Natural killer cell treated with Interleukin-12 subunit alpha and Interleukin-12 subunit beta and Interleukin-15 and Interleukin-18, amount 100 ng/mL, for 72 hours (primary cell): ENCODE measurements at regions not wholly inside any gene's neighbourhood (a gene's known extent, or its start where the extent isn't known, plus 50 kb on each side); places are given as distances from the start of the nearest gene placed in this dataset.

Experiments used
- ATAC-seq, 2 donors: fragments of 150-1000 bp; cut with Tn5 transposase in 1 of 2; sonication (Bioruptor Pico), chemical (Tn5 transposase) in 1 of 2; 2 replicates each; pipeline ENCODE4 v1.10.0; 2021
- DNase-seq: peaks from one replicate; pipeline ENCODE4 v3.0.0; 2022; ENCODE audit warnings: low spot score
- H3K27ac Mint-ChIP-seq, 2 donors: 1 replicate in 1 of 2; 2 replicates in 1 of 2; pipeline ENCODE4 v1.8.0; 2022; ENCODE audit warnings: mixed read lengths in 2 of 2, mild to moderate bottlenecking in 1 of 2, moderate library complexity in 1 of 2
- H3K27me3 Mint-ChIP-seq, 2 donors: 1 replicate in 1 of 2; 2 replicates in 1 of 2; pipeline ENCODE4 v1.8.0; 2022; ENCODE audit warnings: mixed read lengths in 2 of 2
- H3K36me3 Mint-ChIP-seq: one replicate; pipeline ENCODE4 v1.8.0; 2022; ENCODE audit warnings: mixed read lengths
- H3K4me1 Mint-ChIP-seq, 2 donors: 1 replicate in 1 of 2; 2 replicates in 1 of 2; pipeline ENCODE4 v1.8.0; 2022; ENCODE audit warnings: low read depth in 2 of 2, mixed read lengths in 2 of 2, mild to moderate bottlenecking in 1 of 2
- H3K4me3 Mint-ChIP-seq: one replicate; pipeline ENCODE4 v1.8.0; 2022; ENCODE audit warnings: mixed read lengths
- H3K9me3 Mint-ChIP-seq: 2 replicates; pipeline ENCODE4 v1.8.0; 2022; ENCODE audit warnings: mixed read lengths

- no peak for DNase-seq
- H3K27ac Mint-ChIP-seq, result no peak overlapping the region
- H3K27me3 Mint-ChIP-seq, result no peaks in the 10 kb centered on the region
- H3K4me1 Mint-ChIP-seq, result no peaks in the 10 kb centered on the region
- no peak for ATAC-seq
- peaks cover 7% of the 10 kb centered on the region for H3K9me3 Mint-ChIP-seq
- H3K4me3 Mint-ChIP-seq, result no peak overlapping the region
- no peaks in the 10 kb centered on the region for H3K36me3 Mint-ChIP-seq
Observed at GRCh38 chr12:88665071-88665470, 84.8 kb upstream of the KITLG start.

DNA sequence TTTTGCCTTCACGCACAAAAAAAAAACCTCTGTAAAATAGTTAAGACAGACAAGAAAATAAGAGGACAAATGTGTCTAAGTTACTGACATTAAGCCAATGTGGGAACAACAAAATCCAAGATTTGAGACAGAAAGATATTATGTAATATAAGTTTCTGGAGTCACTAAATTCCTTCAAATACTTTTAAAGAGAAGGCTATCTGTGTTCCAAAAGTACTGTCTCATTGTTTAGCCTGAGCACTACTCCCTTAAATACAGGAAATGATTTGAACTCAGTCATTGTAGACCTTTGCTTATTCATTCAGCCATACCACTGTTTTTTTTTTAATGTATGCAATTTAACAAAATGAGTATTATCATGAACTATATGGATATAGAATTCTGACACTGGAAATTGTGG is 82.7 kb upstream of the KITLG start:
- DNase-seq (no peak), ATAC-seq (no peak)
- Mint-ChIP-seq H3K4me1 (no peaks in the 10 kb centered on the region), H3K9me3 (peaks cover 5% of the 10 kb centered on the region), H3K36me3 (no peaks in the 10 kb centered on the region), H3K27ac (no peak overlapping the region), H3K27me3 (no peaks in the 10 kb centered on the region), H3K4me3 (no peak overlapping the region)

DNA sequence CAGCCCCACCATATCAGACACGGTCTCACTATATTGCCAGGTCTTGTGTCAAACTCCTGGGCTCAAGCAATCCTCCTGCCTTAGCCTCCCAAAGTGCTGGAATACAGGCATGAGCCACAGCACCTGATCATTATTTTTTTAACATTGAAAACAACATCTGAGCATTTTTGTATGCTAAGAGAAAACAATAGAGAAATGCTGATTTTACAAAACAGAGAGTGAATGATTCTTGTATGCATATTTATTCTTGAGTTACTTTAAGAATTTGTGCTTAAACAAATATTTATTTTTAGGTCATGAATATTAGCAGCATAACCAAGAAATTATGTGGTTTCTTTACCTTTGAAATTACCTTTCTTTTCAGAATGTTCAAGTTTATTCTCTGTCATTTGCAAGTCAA is 81.8 kb upstream of the KITLG start:
- Mint-ChIP-seq H3K9me3 (peaks cover 5% of the 10 kb centered on the region), H3K27me3 (no peaks in the 10 kb centered on the region), H3K36me3 (no peaks in the 10 kb centered on the region), H3K27ac (no peak overlapping the region), H3K4me3 (no peak overlapping the region), H3K4me1 (no peaks in the 10 kb centered on the region)
- ATAC-seq (no peak), DNase-seq (no peak)

GRCh38 chr12:88658009-88658408 is 77.7 kb upstream of the KITLG start:
- DNase-seq, result no peak
- H3K4me1 Mint-ChIP-seq, result no peaks in the 10 kb centered on the region
- H3K27me3 Mint-ChIP-seq, result no peaks in the 10 kb centered on the region
- no peaks in the 10 kb centered on the region for H3K36me3 Mint-ChIP-seq
- ATAC-seq, result no peak
- no peaks in the 10 kb centered on the region for H3K9me3 Mint-ChIP-seq
- no peak overlapping the region for H3K27ac Mint-ChIP-seq
- no peak overlapping the region for H3K4me3 Mint-ChIP-seq

DNA sequence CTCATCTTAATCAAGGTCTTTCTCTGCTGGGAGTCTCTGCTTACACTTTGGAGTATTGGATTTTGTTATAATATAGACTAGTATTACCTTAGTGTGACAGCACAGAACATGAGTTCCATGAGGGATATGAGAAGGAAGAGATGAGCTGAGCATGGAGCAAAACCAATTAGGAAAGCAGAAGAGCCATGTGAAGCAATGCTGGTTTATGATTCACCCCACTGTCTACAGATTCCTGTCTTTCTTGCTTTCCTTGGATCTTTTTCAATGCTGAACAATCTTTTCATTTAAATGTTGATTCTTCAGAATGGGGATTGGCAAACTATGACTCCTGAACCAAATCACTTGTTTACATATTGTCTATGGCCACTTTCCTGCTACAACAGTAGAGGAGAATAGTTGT is 70.4 kb upstream of the KITLG start:
- no peak for ATAC-seq

GRCh38 chr12:88648625-88649024 is 68.4 kb upstream of the KITLG start:
- ATAC-seq, result no peak
- Mint-ChIP-seq H3K36me3 (no peaks in the 10 kb centered on the region), H3K4me3 (no peak overlapping the region), H3K4me1 (no peaks in the 10 kb centered on the region), H3K9me3 (peaks cover 7% of the 10 kb centered on the region), H3K27me3 (no peaks in the 10 kb centered on the region), H3K27ac (no peak overlapping the region)
- DNase-seq, result no peak

More for the DNA sequence above, 70.4 kb upstream of the KITLG start:
- peaks cover 7% of the 10 kb centered on the region for H3K9me3 Mint-ChIP-seq
- H3K4me1 Mint-ChIP-seq, result no peaks in the 10 kb centered on the region
- DNase-seq, result no peak
- no peak overlapping the region for H3K27ac Mint-ChIP-seq
- no peaks in the 10 kb centered on the region for H3K27me3 Mint-ChIP-seq
- H3K4me3 Mint-ChIP-seq, result no peak overlapping the region
- no peaks in the 10 kb centered on the region for H3K36me3 Mint-ChIP-seq

GRCh38 chr12:88646824-88647223 is 66.6 kb upstream of the KITLG start:
- no peak for ATAC-seq

DNA sequence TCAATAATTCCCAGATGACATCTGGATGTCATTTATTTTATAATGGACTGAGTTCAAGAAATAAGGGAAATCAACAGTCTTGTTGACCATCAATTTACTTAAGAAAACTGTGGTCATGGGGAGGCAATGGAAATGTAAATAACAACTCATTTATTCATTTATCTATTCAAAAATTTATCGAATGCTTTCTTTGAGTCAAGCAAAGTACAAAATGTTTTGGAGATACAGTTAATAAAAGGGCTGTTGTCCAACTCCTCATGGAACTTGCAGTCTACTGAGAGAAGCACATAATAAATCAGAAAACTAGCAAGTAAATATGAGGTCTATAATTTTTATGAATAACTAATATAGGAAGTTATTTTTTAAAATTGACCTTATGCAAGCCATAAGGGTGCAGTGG is 65.5 kb upstream of the KITLG start:
- Mint-ChIP-seq H3K27me3 (no peaks in the 10 kb centered on the region), H3K27ac (no peak overlapping the region)

More at GRCh38 chr12:88646824-88647223, 66.6 kb upstream of the KITLG start:
- H3K27ac Mint-ChIP-seq, result no peak overlapping the region
- no peaks in the 10 kb centered on the region for H3K4me1 Mint-ChIP-seq
- DNase-seq, result no peak
- H3K9me3 Mint-ChIP-seq, result peaks cover 5% of the 10 kb centered on the region
- no peaks in the 10 kb centered on the region for H3K36me3 Mint-ChIP-seq
- no peaks in the 10 kb centered on the region for H3K27me3 Mint-ChIP-seq
- no peak overlapping the region for H3K4me3 Mint-ChIP-seq

GRCh38 chr12:88644946-88645702 is 64.9 kb upstream of the KITLG start:
- Mint-ChIP-seq H3K36me3 (no peaks in the 10 kb centered on the region), H3K27me3 (no peaks in the 10 kb centered on the region), H3K4me1 (no peaks in the 10 kb centered on the region), H3K27ac (no peak overlapping the region), H3K4me3 (no peak overlapping the region), H3K9me3 (peaks cover 3% of the 10 kb centered on the region)
- no peak for ATAC-seq
- no peak for DNase-seq

More for the DNA sequence above, 65.5 kb upstream of the KITLG start:
- no peak overlapping the region for H3K4me3 Mint-ChIP-seq
- no peaks in the 10 kb centered on the region for H3K4me1 Mint-ChIP-seq
- H3K9me3 Mint-ChIP-seq, result peaks cover 3% of the 10 kb centered on the region
- DNase-seq, result no peak
- no peaks in the 10 kb centered on the region for H3K36me3 Mint-ChIP-seq
- ATAC-seq, result no peak

GRCh38 chr12:88643685-88644084 is 63.4 kb upstream of the KITLG start:
- ATAC-seq (no peak), DNase-seq (no peak)
- Mint-ChIP-seq H3K9me3 (peaks cover 3% of the 10 kb centered on the region), H3K36me3 (no peaks in the 10 kb centered on the region), H3K4me3 (no peak overlapping the region), H3K4me1 (no peaks in the 10 kb centered on the region), H3K27me3 (no peaks in the 10 kb centered on the region), H3K27ac (no peak overlapping the region)

GRCh38 chr12:88642675-88643431 is 62.6 kb upstream of the KITLG start:
- Mint-ChIP-seq H3K4me3 (no peak overlapping the region), H3K9me3 (peaks cover 3% of the 10 kb centered on the region), H3K36me3 (no peaks in the 10 kb centered on the region), H3K4me1 (no peaks in the 10 kb centered on the region), H3K27ac (no peak overlapping the region), H3K27me3 (no peaks in the 10 kb centered on the region)
- ATAC-seq, result no peak
- DNase-seq, result no peak

DNA sequence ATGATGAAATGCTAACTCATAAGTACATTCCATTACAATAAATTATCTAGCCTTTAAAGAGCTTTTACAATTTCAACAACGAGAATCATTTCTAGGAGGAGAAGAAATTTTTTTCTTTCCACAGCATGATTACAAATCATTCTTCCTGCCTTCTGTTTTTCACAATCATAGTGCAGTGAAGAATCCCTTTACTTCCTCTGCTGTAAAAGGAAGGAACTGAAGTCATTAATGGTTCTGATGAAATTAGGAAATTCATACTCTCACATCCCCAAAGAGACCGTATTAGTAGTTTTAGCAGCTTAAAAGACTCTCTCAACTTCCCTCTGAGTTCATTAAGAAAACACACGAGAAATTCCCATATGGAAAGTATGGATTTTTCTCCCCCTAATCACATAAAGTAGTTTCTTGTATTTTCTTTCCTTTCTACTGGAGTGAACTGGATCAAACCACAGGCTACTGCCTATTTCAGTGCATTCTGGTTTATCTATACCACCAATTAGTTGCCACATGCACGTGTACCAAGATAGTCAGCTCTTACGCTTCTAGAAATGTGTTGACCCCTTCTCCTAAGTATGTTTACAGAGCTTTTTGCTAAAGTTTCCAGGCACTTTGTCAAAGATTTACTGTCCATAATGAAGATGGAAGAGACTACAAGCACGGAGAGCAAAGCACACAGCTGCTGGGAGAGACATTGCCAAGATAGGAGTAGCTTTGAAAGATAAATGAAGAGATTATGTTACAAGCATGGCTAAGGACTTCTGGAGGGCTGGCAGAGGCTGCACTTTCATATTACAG is 58.9 kb upstream of the KITLG start:
- no peak for DNase-seq
- Mint-ChIP-seq H3K4me3 (no peak overlapping the region), H3K36me3 (no peaks in the 10 kb centered on the region)

DNA sequence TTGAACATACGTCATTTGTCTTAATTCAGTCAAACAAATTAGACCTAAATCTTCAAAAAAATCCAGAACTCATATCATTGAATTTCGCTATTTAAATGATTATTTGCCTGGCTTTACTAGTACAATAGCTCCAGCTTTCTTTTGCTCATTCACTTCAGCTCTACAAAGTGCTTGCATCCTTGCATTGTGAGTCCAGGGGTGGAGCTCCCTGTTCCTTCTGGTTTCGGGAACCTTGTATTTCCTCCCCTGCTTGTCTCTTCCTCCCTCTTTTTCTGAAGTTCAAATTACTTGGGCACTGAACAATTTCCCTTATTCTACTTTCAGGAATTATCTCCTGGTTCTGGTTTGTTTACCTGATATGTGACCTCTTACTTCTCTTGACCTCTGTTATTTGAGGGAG is 58.1 kb upstream of the KITLG start:
- Mint-ChIP-seq H3K27me3 (no peaks in the 10 kb centered on the region), H3K9me3 (peaks cover 7% of the 10 kb centered on the region), H3K4me3 (no peak overlapping the region), H3K4me1 (no peaks in the 10 kb centered on the region), H3K27ac (no peak overlapping the region), H3K36me3 (no peaks in the 10 kb centered on the region)
- ATAC-seq, result no peak
- no peak for DNase-seq

More for the DNA sequence above, 58.9 kb upstream of the KITLG start:
- Mint-ChIP-seq H3K9me3 (peaks cover 7% of the 10 kb centered on the region), H3K4me1 (no peaks in the 10 kb centered on the region), H3K27ac (no peak overlapping the region), H3K27me3 (no peaks in the 10 kb centered on the region)
- ATAC-seq, result no peak

DNA sequence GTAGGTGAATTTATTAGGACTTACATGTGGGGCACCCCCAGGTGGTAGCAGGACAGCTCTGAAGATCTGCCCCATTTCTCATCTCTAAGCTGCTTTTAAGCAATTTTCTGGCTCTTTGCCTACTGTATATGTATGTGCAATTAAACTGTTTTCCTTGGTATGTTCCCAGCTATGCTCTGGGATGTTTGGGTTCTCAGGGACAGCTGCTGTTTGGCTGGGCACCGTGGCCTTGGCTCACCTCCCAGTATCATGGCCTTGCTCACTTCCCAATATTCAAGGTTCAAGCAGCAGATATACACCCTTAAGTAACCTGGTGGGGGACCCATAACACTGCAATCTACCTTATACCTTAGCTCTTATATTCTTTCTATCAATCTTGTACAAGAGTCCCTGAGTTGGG is 53.7 kb upstream of the KITLG start:
- Mint-ChIP-seq H3K9me3 (peaks cover 8% of the 10 kb centered on the region), H3K27ac (no peak overlapping the region), H3K27me3 (no peaks in the 10 kb centered on the region), H3K36me3 (no peaks in the 10 kb centered on the region), H3K4me3 (no peak overlapping the region), H3K4me1 (no peaks in the 10 kb centered on the region)
- DNase-seq (no peak), ATAC-seq (no peak)
